Suprapubic skin (tissue), 4 donors: ENCODE measurements at regions not wholly inside any gene's neighbourhood (a gene's known extent, or its start where the extent isn't known, plus 50 kb on each side); places are given as distances from the start of the nearest gene placed in this dataset.

Experiments used
- DNase-seq, 2 donors: peaks; one replicate each; pipeline ENCODE4 v3.0.0-alpha.2; 2019; ENCODE audit warnings: low spot score in 2 of 2
- H3K27ac ChIP-seq: fragments of 200-600 bp; sonication (generic); one replicate; pipeline ENCODE4 v1.5.1; 2019
- H3K27me3 ChIP-seq: fragments of 200-600 bp; sonication (generic); one replicate; pipeline ENCODE4 v1.5.1; 2019
- H3K36me3 ChIP-seq: fragments of 200-600 bp; sonication (generic); one replicate; pipeline ENCODE4 v1.5.1; 2019
- H3K4me1 ChIP-seq: fragments of 200-600 bp; sonication (generic); one replicate; pipeline ENCODE4 v1.5.1; 2019
- H3K4me3 ChIP-seq: fragments of 200-600 bp; sonication (generic); one replicate; pipeline ENCODE4 v1.5.1; 2019; ENCODE audit warnings: mild to moderate bottlenecking
- H3K9me3 ChIP-seq: fragments of 200-600 bp; sonication (generic); one replicate; pipeline ENCODE4 v1.5.1; 2019
- CTCF ChIP-seq, 2 donors: fragments of 200-600 bp in 1 of 2; fragments of 450-650 bp in 1 of 2; sonication (generic) in 1 of 2; IDR thresholded peaks; one replicate each; pipeline ENCODE4 v1.5.1; 2016 to 2019; ENCODE audit warnings: antibody characterized with exemption in 2 of 2, mild to moderate bottlenecking in 1 of 2, moderate library complexity in 1 of 2
- EP300 ChIP-seq: sonication (generic); formaldehyde crosslinking; IDR thresholded peaks from one replicate; pipeline ENCODE4 v1.6.1; 2017; ENCODE audit warnings: antibody characterized with exemption
- POLR2A ChIP-seq, 2 donors: fragments of 450-650 bp; IDR thresholded peaks; one replicate each; pipeline ENCODE4 v1.6.1; 2017; ENCODE audit warnings: antibody characterized with exemption in 2 of 2, mild to moderate bottlenecking in 2 of 2, moderate library complexity in 2 of 2
- POLR2AphosphoS5 ChIP-seq, 3 donors: sonication (generic); formaldehyde crosslinking; IDR thresholded peaks; one replicate each; pipeline ENCODE4 v1.6.1; 2017; ENCODE audit warnings: antibody characterized with exemption in 3 of 3
- WGBS: methylation state at CpG from one replicate; pipeline ENCODE4 v1.1.5; 2018; 5-methylcytosine and 5-hydroxymethylcytosine counted together

- Histone ChIP-seq H3K4me1 (no peaks in the 10 kb centered on the region), H3K9me3 (no peaks in the 10 kb centered on the region), H3K36me3 (no peaks in the 10 kb centered on the region), H3K4me3 (no peak overlapping the region), H3K27ac (no peak overlapping the region), H3K27me3 (no peaks in the 10 kb centered on the region)
- no peak for DNase-seq
- no peak for TF ChIP-seq EP300
- TF ChIP-seq POLR2A (IDR thresholded peaks at IDR 0.05) = no peak
- TF ChIP-seq CTCF (IDR thresholded peaks at IDR 0.05) = no peak
- no peak for TF ChIP-seq POLR2AphosphoS5 (IDR thresholded peaks at IDR 0.05)
- WGBS = 79% methylated on average over 4 of the region's 4 CpGs
Observed at GRCh38 chr4:23631255-23631950, 258.4 kb downstream of the PPARGC1A start.

GRCh38 chr4:23630110-23630509, 259.7 kb downstream of the PPARGC1A start:
- no peak overlapping the region for H3K27ac ChIP-seq
- H3K27me3 ChIP-seq = no peaks in the 10 kb centered on the region
- H3K36me3 ChIP-seq = no peaks in the 10 kb centered on the region
- no peak overlapping the region for H3K4me3 ChIP-seq
- DNase-seq = no peak
- H3K9me3 ChIP-seq = peaks cover 5% of the 10 kb centered on the region
- no peak for TF ChIP-seq POLR2AphosphoS5 (IDR thresholded peaks at IDR 0.05)
- no peak for TF ChIP-seq POLR2A (IDR thresholded peaks at IDR 0.05)
- no peak for TF ChIP-seq EP300
- TF ChIP-seq CTCF (IDR thresholded peaks at IDR 0.05) = no peak
- no peaks in the 10 kb centered on the region for H3K4me1 ChIP-seq

- H3K4me1 ChIP-seq = no peaks in the 10 kb centered on the region
- 31% methylated on average over 2 of the region's 2 CpGs for WGBS
- TF ChIP-seq POLR2AphosphoS5 (IDR thresholded peaks at IDR 0.05) = no peak
- peaks cover 10% of the 10 kb centered on the region for H3K9me3 ChIP-seq
- no peaks in the 10 kb centered on the region for H3K27me3 ChIP-seq
- no peaks in the 10 kb centered on the region for H3K36me3 ChIP-seq
- no peak overlapping the region for H3K27ac ChIP-seq
- no peak overlapping the region for H3K4me3 ChIP-seq
- DNase-seq = no peak
Observed at GRCh38 chr4:23629421-23629820, 260.4 kb downstream of the PPARGC1A start.

- Histone ChIP-seq H3K27ac (no peak overlapping the region), H3K4me1 (no peaks in the 10 kb centered on the region), H3K27me3 (no peaks in the 10 kb centered on the region), H3K36me3 (no peaks in the 10 kb centered on the region), H3K9me3 (no peaks in the 10 kb centered on the region), H3K4me3 (no peak overlapping the region)
- DNase-seq = no peak
- TF ChIP-seq CTCF (IDR thresholded peaks at IDR 0.05) (no peak), EP300 (no peak), POLR2AphosphoS5 (IDR thresholded peaks at IDR 0.05) (no peak), POLR2A (IDR thresholded peaks at IDR 0.05) (no peak)
- 89% methylated on average over 1 of the region's 6 CpGs for WGBS
Observed at GRCh38 chr4:23614284-23614892, 275.5 kb downstream of the PPARGC1A start.

- H3K4me1 ChIP-seq = no peaks in the 10 kb centered on the region
- no peak for TF ChIP-seq EP300
- no peak for TF ChIP-seq CTCF (IDR thresholded peaks at IDR 0.05)
- no peak for TF ChIP-seq POLR2A (IDR thresholded peaks at IDR 0.05)
- no peak for TF ChIP-seq POLR2AphosphoS5 (IDR thresholded peaks at IDR 0.05)
Observed at GRCh38 chr4:23613782-23614181, 276.1 kb downstream of the PPARGC1A start.

More at GRCh38 chr4:23613782-23614181, 276.1 kb downstream of the PPARGC1A start:
- DNase-seq = no peak
- Histone ChIP-seq H3K9me3 (no peaks in the 10 kb centered on the region), H3K4me3 (no peak overlapping the region), H3K27ac (no peak overlapping the region), H3K36me3 (no peaks in the 10 kb centered on the region), H3K27me3 (no peaks in the 10 kb centered on the region)
